H9 (cell line): ENCODE measurements at regions not wholly inside any gene's neighbourhood (a gene's known extent, or its start where the extent isn't known, plus 50 kb on each side); places are given as distances from the start of the nearest gene placed in this dataset.

Source experiments
- DNase-seq: peaks from one replicate; pipeline ENCODE4 v3.0.0-alpha.2; 2017
- H2AFZ ChIP-seq: one replicate; pipeline ENCODE4 v1.6.1; 2013; ENCODE audit warnings: mild to moderate bottlenecking, low read length, control low read depth, moderate library complexity
- H2AK5ac ChIP-seq: 2 replicates; pipeline ENCODE4 v1.6.1; 2013; ENCODE audit warnings: low read length, control low read depth, mixed read lengths; ENCODE audit not compliant: insufficient read length
- H2BK120ac ChIP-seq: one replicate; pipeline ENCODE4 v1.6.1; 2013; ENCODE audit warnings: low read depth, mild to moderate bottlenecking, low read length, control low read depth, inconsistent platforms; ENCODE audit not compliant: poor library complexity, severe bottlenecking
- H2BK12ac ChIP-seq: 2 replicates; pipeline ENCODE4 v1.6.1; 2013; ENCODE audit warnings: low read length, control low read depth, mixed read lengths, low read depth; ENCODE audit not compliant: insufficient read length
- H2BK15ac ChIP-seq: 2 replicates; pipeline ENCODE4 v1.6.1; 2013; ENCODE audit warnings: low read depth, low read length, control low read depth
- H2BK20ac ChIP-seq: one replicate; pipeline ENCODE4 v1.6.1; 2013; ENCODE audit warnings: low read depth, mild to moderate bottlenecking, low read length, control low read depth, inconsistent platforms; ENCODE audit not compliant: poor library complexity, severe bottlenecking
- H2BK5ac ChIP-seq: 2 replicates; pipeline ENCODE4 v1.6.1; 2013; ENCODE audit warnings: low read length, control low read depth, mixed read lengths; ENCODE audit not compliant: insufficient read length
- H3K14ac ChIP-seq: 2 replicates; pipeline ENCODE4 v1.6.1; 2013; ENCODE audit warnings: low read length, control low read depth; ENCODE audit not compliant: insufficient read depth
- H3K18ac ChIP-seq: 2 replicates; pipeline ENCODE4 v1.6.1; 2013; ENCODE audit warnings: low read depth, mild to moderate bottlenecking, mixed read lengths, low read length, control low read depth; ENCODE audit not compliant: insufficient read length
- H3K23ac ChIP-seq: 2 replicates; pipeline ENCODE4 v1.6.1; 2013; ENCODE audit warnings: low read length, control low read depth, mixed read lengths, low read depth; ENCODE audit not compliant: insufficient read length
- H3K23me2 ChIP-seq: 2 replicates; pipeline ENCODE4 v1.6.1; 2013; ENCODE audit warnings: low read depth, mild to moderate bottlenecking, mixed read lengths, low read length, control low read depth; ENCODE audit not compliant: insufficient read length, poor library complexity, severe bottlenecking
- H3K27ac ChIP-seq: 2 replicates; pipeline ENCODE4 v1.5.1; 2013; ENCODE audit warnings: low read length, control low read depth, mixed read lengths, low read depth; ENCODE audit not compliant: insufficient read length
- H3K27me3 ChIP-seq: 2 replicates; pipeline ENCODE4 v1.6.1; 2013; ENCODE audit warnings: low read length, control low read depth, inconsistent platforms; ENCODE audit not compliant: insufficient read depth
- H3K4ac ChIP-seq: 2 replicates; pipeline ENCODE4 v1.6.1; 2013; ENCODE audit warnings: low read depth, mild to moderate bottlenecking, control low read depth, inconsistent platforms, low read length, moderate library complexity
- H3K4me1 ChIP-seq: 2 replicates; pipeline ENCODE4 v1.6.1; 2013; ENCODE audit warnings: low read length, control low read depth, inconsistent platforms; ENCODE audit not compliant: insufficient read depth
- H3K4me2 ChIP-seq: 2 replicates; pipeline ENCODE4 v1.6.1; 2013; ENCODE audit warnings: low read length, control low read depth, mixed read lengths; ENCODE audit not compliant: insufficient read length, insufficient read depth
- H3K56ac ChIP-seq: 2 replicates; pipeline ENCODE4 v1.6.1; 2013; ENCODE audit warnings: low read depth, mild to moderate bottlenecking, mixed read lengths, low read length, control low read depth; ENCODE audit not compliant: insufficient read length
- H3K79me1 ChIP-seq: 2 replicates; pipeline ENCODE4 v1.6.1; 2013; ENCODE audit warnings: low read depth, mild to moderate bottlenecking, moderate library complexity, low read length, control low read depth, inconsistent platforms; ENCODE audit not compliant: insufficient read depth, poor library complexity, severe bottlenecking
- H3K79me2 ChIP-seq: 2 replicates; pipeline ENCODE4 v1.6.1; 2013; ENCODE audit warnings: low read length, control low read depth, inconsistent platforms; ENCODE audit not compliant: insufficient read depth
- H3K9ac ChIP-seq: 2 replicates; pipeline ENCODE4 v1.6.1; 2013; ENCODE audit warnings: low read length, control low read depth, mixed read lengths; ENCODE audit not compliant: insufficient read length; ENCODE audit errors: extremely low read depth
- H3K9me3 ChIP-seq: one replicate; pipeline ENCODE4 v1.6.1; 2013; ENCODE audit warnings: low read depth, low read length, inconsistent platforms; ENCODE audit not compliant: control insufficient read depth
- H3T11ph ChIP-seq: one replicate; pipeline ENCODE4 v1.6.1; 2013; ENCODE audit warnings: mild to moderate bottlenecking, low read length, control low read depth, inconsistent platforms
- H4K20me1 ChIP-seq: one replicate; pipeline ENCODE4 v1.6.1; 2013; ENCODE audit not compliant: control insufficient read depth, insufficient read length, insufficient read depth
- H4K5ac ChIP-seq: 2 replicates; pipeline ENCODE4 v1.6.1; 2013; ENCODE audit warnings: low read depth, mild to moderate bottlenecking, mixed read lengths, low read length, control low read depth; ENCODE audit not compliant: insufficient read length
- H4K8ac ChIP-seq: replicated peaks from 2 replicates; pipeline ENCODE4 v1.6.1; 2013; ENCODE audit warnings: low read length, control low read depth, mixed read lengths, low read depth; ENCODE audit not compliant: insufficient read length
- H4K91ac ChIP-seq: 2 replicates; pipeline ENCODE4 v1.6.1; 2013; ENCODE audit warnings: low read depth, mild to moderate bottlenecking, moderate library complexity, mixed read lengths, low read length, control low read depth; ENCODE audit not compliant: insufficient read length
- H3K27ac Mint-ChIP-seq, 3 experiments: 2 replicates in 2 of 3; 3 replicates in 1 of 3; pipeline ENCODE4 v1.8.0; 2020 to 2021; ENCODE audit warnings: mixed read lengths in 3 of 3, mild to moderate bottlenecking in 1 of 3, moderate library complexity in 1 of 3
- H3K27me3 Mint-ChIP-seq: 2 replicates; pipeline ENCODE4 v1.8.0; 2021; ENCODE audit warnings: low read depth, mild to moderate bottlenecking, moderate library complexity, mixed read lengths
- H3K36me3 Mint-ChIP-seq, 3 experiments: 2 replicates in 2 of 3; 3 replicates in 1 of 3; pipeline ENCODE4 v1.8.0; 2020 to 2021; ENCODE audit warnings: low read depth in 3 of 3, mixed read lengths in 3 of 3; ENCODE audit not compliant: insufficient read depth in 1 of 3
- H3K4me1 Mint-ChIP-seq, 2 experiments: 2 replicates each; pipeline ENCODE4 v1.8.0; 2020; ENCODE audit warnings: mixed read lengths in 2 of 2
- H3K4me3 Mint-ChIP-seq, 2 experiments: 2 replicates in 1 of 2; 3 replicates in 1 of 2; pipeline ENCODE4 v1.8.0; 2020 to 2021; ENCODE audit warnings: mild to moderate bottlenecking in 2 of 2, mixed read lengths in 2 of 2, moderate library complexity in 1 of 2
- H3K9me3 Mint-ChIP-seq, 2 experiments: 2 replicates in 1 of 2; 3 replicates in 1 of 2; pipeline ENCODE4 v1.8.0; 2020; ENCODE audit warnings: mild to moderate bottlenecking in 2 of 2, mixed read lengths in 2 of 2, moderate library complexity in 1 of 2
- WGBS: extraction: QIAGEN DNeasy Blood & Tissue Kit; methylation state at CpG from one replicate; pipeline ENCODE4 v1.1.7; 2013; ENCODE audit warnings: missing lambda C conversion rate, low lambda C conversion rate, mixed read lengths; ENCODE audit not compliant: insufficient read length; ENCODE audit errors: extremely low coverage; 5-methylcytosine and 5-hydroxymethylcytosine counted together
- TF ChIP-seq, protein P1 (sequence below): fragments of 200-600 bp; sonication (generic); conservative IDR thresholded peaks from 3 replicates; pipeline ENCODE4 v1.8.0; 2021; ENCODE audit warnings: antibody characterized with exemption, mild to moderate bottlenecking

DNA sequence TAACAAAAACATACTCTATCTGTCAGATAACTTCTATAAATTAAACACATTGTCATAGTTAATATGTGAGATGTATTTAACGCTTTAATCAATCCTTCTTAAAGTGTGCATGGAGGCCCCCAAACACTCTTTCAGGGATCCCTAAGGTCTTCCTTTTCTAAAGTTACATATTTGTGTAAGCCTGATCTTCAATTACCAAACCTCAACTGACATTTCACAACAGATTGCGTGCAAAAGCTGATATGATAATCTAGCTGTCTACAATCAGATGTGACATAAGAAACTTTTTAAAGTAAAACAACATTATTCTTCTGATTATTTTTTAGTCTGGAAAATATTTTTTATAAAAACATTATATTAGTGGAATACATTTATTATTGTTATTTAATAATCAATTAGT, 1850.4 kb downstream of the OLFM4 start:
- H2BK15ac ChIP-seq, result no peak overlapping the region
- Mint-ChIP-seq H3K27ac (no peak overlapping the region), H3K36me3 (peaks cover 0 to 3% (median 0%) of the 10 kb centered on the region in 3 experiments; a peak in 2 of 7 replicates), H3K9me3 (peaks cover 3% of the 10 kb centered on the region in 2 experiments; a peak in 2 of 5 replicates), H3K4me1 (peaks cover 22 to 23% of the 10 kb centered on the region in 2 experiments), H3K27me3 (peaks cover 1% of the 10 kb centered on the region), H3K4me3 (no peak overlapping the region)
- H3K9ac ChIP-seq, result no peak overlapping the region
- H2BK20ac ChIP-seq, result no peak overlapping the region
- no peaks in the 10 kb centered on the region for H3K9me3 ChIP-seq
- TF ChIP-seq, protein P1, sequence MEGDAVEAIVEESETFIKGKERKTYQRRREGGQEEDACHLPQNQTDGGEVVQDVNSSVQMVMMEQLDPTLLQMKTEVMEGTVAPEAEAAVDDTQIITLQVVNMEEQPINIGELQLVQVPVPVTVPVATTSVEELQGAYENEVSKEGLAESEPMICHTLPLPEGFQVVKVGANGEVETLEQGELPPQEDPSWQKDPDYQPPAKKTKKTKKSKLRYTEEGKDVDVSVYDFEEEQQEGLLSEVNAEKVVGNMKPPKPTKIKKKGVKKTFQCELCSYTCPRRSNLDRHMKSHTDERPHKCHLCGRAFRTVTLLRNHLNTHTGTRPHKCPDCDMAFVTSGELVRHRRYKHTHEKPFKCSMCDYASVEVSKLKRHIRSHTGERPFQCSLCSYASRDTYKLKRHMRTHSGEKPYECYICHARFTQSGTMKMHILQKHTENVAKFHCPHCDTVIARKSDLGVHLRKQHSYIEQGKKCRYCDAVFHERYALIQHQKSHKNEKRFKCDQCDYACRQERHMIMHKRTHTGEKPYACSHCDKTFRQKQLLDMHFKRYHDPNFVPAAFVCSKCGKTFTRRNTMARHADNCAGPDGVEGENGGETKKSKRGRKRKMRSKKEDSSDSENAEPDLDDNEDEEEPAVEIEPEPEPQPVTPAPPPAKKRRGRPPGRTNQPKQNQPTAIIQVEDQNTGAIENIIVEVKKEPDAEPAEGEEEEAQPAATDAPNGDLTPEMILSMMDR, result no peak
- no peak overlapping the region for H3K23ac ChIP-seq
- no peak overlapping the region for H4K91ac ChIP-seq
- no CpG with 5 or more reads among the region's 2 CpGs for WGBS
- no peaks in the 10 kb centered on the region for H3K79me1 ChIP-seq
- no peak overlapping the region for H3K4me2 ChIP-seq
- DNase-seq, result no peak
- H3K14ac ChIP-seq, result no peak overlapping the region
- H4K20me1 ChIP-seq, result no peaks in the 10 kb centered on the region
- no peak overlapping the region for H2BK120ac ChIP-seq
- no peaks in the 10 kb centered on the region for H3K4me1 ChIP-seq
- no peak overlapping the region for H2BK5ac ChIP-seq
- no peaks in the 10 kb centered on the region for H3K79me2 ChIP-seq
- no peak overlapping the region for H3K4ac ChIP-seq
- no peak overlapping the region for H2BK12ac ChIP-seq
- no peaks in the 10 kb centered on the region for H3K27me3 ChIP-seq
- H3T11ph ChIP-seq, result no peak overlapping the region
- no peak overlapping the region for H4K5ac ChIP-seq
- no peaks in the 10 kb centered on the region for H3K23me2 ChIP-seq
- H3K56ac ChIP-seq, result no peak overlapping the region
- no peak overlapping the region for H2AFZ ChIP-seq
- H3K27ac ChIP-seq, result no peak overlapping the region
- H2AK5ac ChIP-seq, result no peak overlapping the region
- no peak overlapping the region for H3K18ac ChIP-seq
- no peak overlapping the region for H4K8ac ChIP-seq
